HG03045 (cell line): ENCODE measurements at regions not wholly inside any gene's neighbourhood (a gene's known extent, or its start where the extent isn't known, plus 50 kb on each side); places are given as distances from the start of the nearest gene placed in this dataset.

Experiments
- ATAC-seq: cut with Tn5 transposase; IDR thresholded peaks from one replicate; pipeline ENCODE4 v1.9.1; 2021; ENCODE audit warnings: mild to moderate bottlenecking, moderate library complexity; ENCODE audit not compliant: unreplicated experiment

DNA sequence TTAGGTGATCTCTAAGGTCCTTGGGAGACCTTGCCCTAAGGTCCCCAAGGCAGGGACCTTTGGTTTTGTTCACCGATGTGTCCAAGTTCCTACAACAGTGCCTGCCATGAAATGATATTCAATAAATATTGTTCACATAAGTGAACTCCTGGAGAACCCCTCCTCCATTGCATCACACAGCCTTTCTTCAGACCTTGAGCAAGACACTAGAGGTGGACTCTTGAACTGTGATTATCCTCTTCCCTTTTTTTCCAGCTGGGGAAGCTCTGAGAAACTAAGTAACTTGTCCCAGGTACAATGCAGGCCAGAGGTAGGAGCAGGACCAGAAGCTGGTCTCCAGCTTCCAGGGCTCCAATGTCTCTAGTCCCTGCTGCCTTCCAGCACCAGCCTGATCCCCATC, 76.6 kb upstream of the LMO1 start:
- ATAC-seq, result no peak

DNA sequence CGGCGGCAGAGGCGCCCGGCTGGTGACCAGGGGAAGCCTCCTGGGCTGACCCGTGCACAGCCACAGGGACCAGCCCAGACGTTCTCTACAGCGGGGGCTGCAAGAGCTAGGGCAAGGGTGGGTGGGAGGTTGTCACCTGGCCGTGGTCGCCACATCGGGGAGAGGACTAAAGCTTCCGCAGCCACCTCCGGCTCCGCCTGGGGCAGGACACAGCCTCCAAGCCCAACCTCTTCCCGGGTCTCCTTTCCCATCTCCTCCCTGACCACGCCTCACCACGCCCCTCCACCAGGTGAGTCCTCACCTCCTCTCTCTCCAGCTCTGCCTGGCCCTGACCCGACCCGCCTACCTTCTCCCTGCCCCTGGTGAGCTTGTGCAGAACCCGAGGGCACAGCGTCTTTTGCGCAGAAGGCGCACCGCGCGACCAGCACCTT, 75.9 kb upstream of the LMO1 start:
- ATAC-seq, result no peak

DNA sequence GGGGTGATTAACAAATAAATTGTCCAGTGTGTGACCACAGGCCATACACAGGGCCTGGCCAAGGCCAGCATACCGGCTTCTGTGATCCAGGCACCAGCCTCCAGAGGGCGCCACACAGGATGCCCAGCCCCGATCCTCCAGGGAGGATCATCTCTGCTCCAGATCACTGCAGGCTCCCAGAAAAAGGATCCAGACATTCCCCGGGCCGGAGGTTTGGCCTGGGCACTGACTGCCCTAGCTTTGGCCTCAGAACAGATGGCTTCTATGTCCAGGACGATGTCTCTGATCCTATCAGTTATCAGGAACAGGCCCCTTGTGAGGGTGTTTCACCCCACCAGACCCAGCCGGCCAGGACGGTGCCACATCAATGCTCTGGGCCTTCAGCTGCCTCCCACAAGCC, 74.5 kb upstream of the LMO1 start:
- no peak for ATAC-seq

DNA sequence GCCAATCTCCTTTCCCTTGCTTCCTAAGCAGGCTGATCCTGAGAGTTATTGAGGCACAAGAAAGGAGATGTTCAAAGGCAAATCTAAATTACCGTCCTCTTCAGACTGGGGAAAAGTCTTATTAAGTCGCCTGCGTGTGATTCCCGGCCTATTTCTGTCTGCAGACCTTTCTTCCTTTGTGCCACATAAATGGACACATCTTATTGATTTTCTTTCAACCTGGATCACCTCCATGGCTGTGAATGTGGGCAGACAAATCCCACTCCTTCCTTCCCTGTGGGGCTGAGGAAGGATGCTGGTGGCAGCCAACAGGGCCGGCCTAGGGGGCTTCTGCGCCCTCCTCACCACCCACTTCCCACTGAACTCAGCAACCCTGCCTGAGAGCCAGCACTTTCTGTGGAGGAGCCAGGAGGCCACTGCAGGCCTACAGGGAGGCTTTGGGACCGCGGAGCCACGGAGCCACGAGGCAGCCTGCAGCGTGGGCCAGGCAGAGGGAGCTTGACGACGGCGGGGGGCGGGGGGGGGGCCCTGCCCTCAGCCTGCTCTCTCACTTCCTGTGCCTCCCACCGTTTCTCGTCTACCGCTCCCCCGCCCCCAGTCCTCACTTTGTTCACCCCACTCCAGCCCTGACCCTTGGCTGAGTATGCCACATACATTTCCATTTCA, 73.6 kb upstream of the LMO1 start:
- ATAC-seq, result no peak

DNA sequence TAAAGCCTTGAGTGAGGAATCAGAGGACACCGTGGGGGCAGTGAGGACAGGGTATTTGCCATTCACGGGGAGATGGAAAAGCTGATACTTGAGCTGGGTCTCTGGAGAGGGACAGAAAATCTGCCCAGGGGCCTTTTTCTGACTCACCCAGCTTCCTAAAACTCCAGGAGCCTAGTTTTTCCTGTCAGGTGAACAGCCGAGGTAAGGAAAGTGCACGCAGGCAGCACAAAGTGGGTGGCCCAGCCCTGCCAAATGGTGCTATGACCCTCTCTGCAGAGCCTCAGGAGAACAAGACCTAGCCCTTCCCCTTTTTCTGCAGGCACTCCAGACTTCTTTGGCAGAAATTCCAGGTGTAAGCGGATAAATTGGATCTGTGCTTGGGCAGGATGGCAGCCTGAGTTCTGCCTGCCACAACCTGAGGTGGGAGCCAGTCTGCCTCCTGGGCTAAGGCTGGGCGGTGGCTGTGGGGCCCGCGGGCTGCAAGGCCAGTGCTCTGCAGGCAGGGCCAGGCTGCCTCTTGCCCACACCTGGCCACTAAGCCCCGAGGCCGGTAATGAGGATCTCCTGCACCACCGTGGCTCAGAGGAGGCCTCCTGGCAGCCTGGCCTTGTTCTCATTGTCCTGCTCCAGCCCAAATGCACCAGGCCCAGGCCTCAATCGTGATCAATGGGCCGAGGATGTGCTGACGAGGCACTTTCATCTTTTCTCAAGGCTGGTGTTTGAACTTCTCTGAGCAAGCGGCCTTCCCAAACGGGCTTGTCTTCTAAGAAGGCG, 72.9 kb upstream of the LMO1 start:
- no peak for ATAC-seq

DNA sequence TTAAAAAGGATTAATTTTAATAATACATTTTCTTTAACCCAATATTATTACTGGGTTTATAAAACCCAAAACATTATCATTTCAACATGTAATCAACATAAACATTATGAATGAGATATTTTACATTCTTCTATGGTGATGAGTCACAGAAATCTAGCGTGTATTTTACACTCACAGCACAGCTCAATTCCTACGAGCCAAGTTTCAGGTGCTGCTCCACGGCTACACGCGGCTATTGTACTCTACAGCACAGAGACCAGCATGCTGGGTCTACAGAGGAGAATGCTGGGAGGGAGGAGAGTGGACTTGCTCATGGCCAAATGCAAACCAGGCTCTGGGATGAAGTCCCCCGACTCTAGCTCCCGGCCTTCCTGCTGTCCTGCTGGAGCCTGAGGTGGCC, 72.0 kb upstream of the LMO1 start:
- ATAC-seq, result no peak

DNA sequence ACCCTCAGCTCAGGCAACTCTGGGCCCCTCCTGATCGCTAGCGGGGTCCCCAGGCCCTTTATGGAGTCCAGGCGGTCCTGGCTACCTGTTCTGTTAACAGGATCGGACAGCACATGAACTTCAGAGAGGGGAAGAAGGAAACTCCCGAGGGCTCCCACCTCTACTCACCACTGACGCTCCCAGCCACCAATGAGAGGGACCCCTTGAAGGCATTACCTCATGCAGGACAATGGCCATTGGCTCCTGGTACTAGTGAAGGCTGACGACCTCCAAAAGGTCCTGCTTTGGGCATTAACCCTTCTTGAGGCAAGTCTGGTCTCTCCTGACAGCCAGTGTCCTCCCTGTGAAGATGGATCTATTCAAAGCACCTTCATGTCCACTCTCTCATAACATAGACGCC, 71.5 kb upstream of the LMO1 start:
- ATAC-seq, result no peak

DNA sequence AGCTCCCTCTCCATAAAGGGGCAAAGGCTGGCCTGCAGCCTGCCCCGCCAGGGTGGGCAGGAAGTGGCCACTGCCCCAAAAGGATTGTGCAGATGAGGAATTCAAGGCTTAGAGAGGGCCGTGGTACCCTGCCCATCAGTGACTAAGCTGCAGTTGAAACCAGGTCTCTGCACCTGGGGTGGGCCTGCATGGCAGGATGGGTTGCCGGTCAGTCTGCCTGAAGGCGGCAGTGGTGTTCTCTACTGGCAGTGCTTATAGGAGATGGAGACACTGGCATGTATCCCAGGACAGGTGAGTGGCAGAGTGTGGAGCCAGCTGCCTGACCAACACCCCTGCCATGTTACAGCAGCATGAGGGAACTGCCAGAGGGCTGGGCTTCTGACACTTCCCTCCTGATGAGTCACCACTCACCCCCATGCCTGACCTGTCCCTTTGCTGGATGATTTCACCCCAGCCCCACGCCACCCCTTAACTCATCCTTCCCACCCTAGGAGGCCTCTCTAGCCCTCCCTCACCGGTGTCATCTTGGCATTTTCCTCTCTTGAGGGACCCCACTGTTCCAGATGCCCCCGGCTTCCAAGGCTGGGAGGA, 70.2 kb upstream of the LMO1 start:
- ATAC-seq, result no peak

DNA sequence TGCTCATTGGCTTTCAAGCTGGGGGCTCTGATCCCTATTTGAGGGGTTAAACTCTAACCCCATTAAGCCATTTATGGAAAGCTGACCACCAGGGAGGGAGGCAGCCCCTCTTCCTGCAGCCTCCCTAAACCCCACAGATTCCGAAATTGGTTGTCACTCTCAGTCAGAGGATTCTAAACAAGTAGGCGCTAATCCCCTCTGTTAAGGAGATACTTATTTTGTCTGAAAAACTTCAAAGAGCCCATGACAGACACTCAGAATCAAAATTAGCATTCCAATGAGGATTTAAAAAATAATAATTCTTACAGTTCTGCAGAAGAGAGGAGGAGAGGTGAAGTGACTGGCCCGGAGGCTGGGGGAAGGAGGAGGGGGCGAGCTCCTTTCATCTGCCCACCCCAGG, 69.7 kb upstream of the LMO1 start:
- no peak for ATAC-seq

DNA sequence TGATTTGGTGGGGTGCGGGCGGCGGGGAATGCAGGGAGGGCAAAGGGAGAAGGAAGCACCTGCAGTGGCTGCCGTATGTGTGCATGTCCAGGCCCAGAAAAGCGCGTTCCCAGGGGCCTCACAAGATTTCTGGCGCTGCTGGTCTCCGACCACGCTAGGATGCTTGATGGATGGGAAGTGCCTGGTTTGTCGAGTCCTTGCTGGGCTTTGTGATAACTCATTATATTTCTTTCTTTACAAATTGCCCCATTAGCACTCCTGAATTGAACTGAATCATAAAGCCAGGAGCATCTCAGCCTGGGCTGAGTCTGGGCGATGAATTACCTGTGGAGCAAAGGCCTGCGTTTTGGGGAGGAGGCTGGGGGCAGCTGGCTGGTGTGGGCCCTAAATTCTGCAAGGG, 69.2 kb upstream of the LMO1 start:
- ATAC-seq, result no peak

DNA sequence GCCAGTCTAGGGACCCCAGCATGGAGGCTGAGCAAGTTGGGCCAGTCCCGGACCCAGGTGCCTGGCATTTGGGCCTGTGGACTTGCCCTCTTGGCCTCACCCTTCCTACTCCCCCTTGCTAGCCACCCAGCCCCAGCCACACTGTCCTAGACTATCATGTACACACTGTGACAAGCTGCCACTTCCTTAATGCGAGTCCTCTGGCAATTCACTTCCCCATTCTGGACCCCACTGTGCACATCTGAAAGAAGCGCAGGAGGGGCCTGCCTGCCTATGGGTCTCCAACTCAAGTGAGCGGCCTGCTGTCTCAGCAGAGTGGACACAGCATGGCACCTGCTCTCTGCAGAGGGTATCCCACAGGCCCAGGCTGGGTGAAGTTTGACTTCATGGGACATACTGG, 68.5 kb upstream of the LMO1 start:
- ATAC-seq, result no peak

DNA sequence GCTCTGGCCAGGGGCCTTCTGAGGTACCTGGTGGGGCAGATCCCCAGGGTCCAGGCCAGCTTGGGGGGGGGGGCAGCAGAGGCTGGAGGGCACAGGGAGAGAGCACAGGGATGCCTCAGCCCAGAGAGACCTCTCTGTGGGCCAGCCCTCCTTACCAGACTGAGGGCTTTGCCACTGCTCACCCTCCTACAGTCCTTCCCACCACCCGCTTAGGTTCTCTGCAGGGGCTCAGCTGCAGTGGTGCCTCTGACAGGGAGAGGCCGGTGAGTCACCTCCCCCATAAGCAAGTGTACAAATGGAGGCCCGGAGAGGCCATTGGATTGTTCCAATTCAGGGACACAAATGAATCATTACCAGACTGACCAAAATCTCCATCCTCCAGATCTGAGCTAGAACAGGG, 68.1 kb upstream of the LMO1 start:
- ATAC-seq, result no peak

DNA sequence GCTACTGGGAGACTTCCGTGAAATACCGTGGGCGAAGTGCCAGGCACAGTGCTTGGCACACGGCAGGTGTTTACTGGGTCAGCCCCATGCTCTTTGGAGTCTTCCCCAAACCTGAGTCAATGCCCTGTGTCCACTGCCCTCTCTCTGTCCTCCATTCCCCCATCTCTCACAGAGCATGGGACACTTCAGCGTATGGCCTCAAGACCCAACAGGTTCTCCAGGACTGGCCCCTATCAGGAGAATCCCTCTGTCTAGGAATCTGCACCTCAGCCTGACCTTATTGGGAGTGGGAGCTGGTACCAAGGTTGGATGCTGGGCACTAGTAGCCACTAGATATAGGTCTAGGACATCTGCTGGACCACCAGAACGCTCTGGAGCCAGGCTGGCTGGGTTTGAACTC, 67.2 kb upstream of the LMO1 start:
- ATAC-seq, result no peak

DNA sequence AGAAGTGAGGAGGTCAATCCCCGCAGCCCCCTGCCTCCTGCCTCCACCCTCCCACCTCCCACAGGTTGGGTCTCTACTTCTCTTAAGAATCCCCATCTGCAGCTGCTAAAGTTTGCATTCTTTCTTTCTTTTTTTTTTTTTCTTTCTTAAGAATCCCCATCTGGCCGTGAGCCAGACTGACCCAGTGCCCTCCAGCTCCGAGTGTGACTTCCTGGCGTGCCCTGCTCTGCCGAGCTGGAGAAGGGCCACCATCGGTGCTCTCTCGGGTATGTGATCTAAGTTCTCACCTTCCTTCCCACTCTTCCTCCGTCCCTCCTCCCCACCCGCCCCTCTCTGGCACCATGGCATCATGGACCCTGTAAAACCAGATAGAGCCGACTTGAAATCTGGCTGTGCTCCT, 66.7 kb upstream of the LMO1 start:
- no peak for ATAC-seq

DNA sequence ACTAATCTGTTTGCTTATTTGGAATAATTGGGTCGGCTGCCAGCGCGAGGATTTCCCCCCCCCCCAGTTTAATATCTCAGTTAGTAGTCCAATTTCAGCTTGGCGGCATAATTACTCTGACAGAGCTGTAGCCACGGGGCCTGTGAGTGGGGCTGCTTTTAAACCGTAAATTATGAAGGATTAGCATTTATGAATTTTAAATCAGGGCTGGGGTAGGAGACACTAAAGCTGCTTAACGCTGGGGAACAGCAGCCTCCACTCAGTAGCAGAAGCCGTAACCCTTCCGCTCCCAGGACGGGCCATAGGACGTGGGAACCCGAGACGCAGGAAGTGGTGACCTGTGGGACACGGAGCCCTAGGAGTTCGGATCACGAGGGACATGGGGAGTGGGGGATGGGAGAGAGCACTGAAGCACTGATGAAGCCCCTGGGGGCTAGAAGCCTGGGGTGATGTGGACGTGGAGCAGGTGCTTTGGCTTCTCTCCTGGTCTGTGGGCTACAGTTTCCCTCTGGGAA, 66.2 kb upstream of the LMO1 start:
- ATAC-seq, result no peak

DNA sequence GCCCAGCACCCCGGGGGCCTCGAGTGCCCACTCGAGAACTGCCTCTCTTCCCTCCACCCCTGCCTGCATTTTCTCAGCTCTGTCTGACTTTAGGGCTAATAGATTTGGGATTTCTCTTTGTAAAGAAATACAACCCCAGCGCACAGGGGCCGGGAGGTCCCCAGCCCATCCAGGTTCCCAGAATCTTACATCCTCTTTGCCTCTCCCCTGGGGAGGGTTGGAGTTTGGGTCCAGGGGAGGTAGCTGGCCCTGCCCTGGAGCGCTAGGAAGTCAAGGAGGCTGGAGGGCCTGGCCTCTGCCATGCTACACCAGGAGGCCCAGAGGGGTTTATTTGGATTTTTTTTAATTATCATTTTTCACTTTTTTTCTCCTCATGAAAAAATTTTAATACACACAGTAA, 65.7 kb upstream of the LMO1 start:
- ATAC-seq, result no peak

DNA sequence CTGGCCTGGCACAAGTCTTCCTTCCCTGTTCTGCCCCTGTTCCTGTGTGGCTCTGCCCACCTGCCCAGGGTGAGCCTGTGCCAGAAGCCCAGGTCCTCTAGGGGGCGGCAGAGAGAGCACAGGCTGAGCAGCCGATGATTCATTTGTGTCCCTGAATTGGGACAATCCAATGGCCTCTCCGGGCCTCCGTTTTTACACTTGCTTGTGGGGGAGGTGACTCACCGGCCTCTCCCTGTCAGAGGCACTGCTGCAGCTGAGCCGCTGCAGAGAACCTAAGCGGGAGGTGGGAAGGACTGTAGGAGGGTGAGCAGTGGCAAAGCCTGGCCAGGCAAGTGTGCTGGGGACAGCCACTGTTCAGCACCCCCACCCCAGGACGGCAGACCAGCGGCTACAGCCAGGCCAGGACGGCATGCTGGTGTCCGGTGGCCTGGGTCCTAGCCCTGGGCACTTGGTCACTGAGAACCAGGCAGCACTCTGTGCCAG, 65.2 kb upstream of the LMO1 start:
- ATAC-seq, result peak; percentile 66

DNA sequence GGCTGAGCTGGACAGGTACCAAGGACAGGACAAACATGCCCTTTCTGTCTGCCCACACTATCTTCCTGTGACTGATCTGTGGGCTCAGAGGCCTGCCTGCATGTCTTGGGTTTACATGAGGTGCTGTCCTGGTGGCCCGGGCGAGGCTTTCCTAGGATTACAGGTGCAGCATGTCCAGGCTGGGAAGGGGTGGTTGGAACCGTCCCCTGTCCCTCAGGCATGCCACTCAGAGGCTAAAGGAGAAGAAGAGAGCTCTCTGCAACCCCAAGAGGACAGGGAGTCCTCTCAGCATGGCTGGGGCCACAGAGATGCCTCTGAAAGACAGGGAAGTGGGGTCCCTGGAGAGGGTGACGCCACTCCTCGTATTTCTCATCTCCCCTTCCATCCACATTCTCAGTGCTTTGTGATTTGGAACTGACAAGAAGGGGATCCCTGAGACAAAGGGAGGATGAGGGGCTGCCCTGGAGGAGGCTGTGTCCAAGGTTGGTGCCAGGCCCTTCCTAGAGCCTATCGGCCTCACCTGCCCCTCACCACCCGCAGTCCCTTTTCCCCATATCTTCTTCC, 64.6 kb upstream of the LMO1 start:
- no peak for ATAC-seq

DNA sequence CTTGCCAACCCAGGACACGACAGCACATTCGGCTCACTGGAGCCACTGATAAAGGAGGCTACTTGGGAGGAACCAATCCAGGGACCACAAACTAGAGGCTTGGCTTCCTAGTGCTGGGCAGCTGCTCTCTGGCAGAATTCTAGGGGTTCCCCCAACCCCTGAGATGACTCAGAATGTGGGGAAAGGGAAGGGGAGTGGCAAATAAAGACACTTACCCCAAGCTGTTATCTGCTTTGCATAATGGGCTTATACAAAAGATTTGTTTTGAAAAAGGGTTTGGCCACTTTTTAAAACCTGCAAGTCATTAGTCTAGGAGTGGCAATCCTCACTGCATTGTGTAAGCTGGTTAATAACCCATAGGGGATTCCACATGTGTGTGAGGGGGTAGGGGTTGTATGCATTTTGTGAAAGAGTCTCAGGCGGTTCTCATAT, 64.1 kb upstream of the LMO1 start:
- peak; percentile 58 for ATAC-seq

DNA sequence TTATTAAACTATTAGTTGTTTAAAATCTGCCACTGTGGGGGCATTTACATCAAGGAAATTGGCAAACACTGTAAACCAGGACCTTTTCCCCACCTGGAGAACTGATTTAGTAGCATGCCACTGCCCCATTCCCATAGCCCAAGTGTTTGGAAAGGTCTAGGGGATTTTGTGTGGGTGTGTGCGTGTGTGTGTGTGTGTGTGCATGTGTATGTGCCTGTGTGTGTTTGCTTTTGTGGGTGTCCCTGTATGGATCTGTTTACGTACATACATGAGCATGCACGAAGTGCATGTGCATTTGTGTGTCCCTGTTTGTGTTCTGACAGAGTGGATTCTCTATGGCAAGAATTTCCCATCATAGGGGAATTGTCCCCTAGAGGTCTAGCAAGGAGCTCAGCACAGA, 62.7 kb upstream of the LMO1 start:
- ATAC-seq, result no peak

DNA sequence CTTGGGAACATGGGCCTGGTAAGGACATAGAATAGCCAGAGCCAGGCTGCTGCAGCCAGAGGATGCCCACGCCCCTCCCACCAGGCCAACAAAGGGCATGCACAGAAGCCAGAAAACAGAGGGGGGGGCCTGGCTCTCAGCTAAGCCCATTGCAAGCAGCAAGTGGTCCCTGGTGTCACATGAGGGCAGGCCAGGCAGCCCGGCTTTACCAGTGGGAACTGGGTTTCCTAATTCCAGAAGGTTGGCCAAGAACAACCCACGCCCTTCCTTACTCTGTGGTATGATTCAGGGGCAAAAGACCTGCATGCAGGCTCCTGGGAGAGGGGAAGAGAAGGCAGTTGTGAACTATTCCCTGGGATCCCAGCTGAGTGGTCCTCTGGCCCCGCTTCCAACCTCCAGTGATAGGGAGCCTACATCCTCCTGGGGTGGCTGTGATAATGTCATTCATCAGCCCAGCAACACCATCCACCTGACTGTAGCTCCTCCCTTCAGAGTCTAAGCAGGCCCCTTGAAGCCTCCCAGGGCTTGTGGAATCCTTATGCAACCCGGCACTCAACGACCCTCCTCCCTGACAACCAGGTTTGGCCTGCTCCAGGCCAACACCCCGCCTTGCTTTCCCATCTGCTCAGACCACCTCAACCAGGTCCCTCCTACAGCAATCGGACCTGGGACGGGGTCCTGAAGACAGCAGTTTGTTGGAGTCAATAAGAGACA, 62.1 kb upstream of the LMO1 start:
- no peak for ATAC-seq
